ENCODE measurements at regions not wholly inside any gene's neighbourhood (a gene's known extent, or its start where the extent isn't known, plus 50 kb on each side); places are given as distances from the start of the nearest gene placed in this dataset.

DNA sequence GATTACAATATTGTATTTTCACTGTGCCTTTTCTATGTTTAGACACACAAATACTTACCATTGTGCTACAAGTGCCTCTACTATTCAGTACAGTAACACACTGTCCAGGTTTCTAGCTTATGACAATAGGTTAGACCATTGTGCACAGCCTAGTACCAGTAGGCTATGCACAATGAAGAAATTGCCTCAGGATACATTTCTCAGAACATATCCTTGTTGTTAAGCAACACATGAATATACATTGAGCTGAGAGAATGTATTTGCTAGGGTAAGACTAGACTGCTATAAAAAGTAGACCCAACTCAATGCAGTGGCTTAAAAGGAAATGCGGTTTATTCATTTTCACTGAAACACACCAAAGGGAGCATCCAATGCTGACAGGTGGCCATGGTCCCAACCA, 285.1 kb downstream of the HS3ST3A1 start:
- H3K36me3 Mint-ChIP-seq (ENCODE audit: low read depth), result no peaks in the 10 kb centered on the region
- no peak overlapping the region for H3K4me3 ChIP-seq
- H3K79me2 ChIP-seq (replicated peaks; ENCODE audit: insufficient read depth), result no peaks in the 10 kb centered on the region
- no peak overlapping the region for H2AFZ ChIP-seq
- no peak for DNase-seq (ENCODE audit: low spot score)
- no peak overlapping the region for H3K27ac Mint-ChIP-seq
- H3K27me3 ChIP-seq (ENCODE audit: insufficient read depth), result no peaks in the 10 kb centered on the region
- H3K27ac ChIP-seq (ENCODE audit: low read depth), result no peak overlapping the region
- peaks cover 3% of the 10 kb centered on the region for H3K27me3 Mint-ChIP-seq (ENCODE audit: insufficient read depth, low read depth, poor library complexity)
- H3K36me3 ChIP-seq (ENCODE audit: insufficient read depth), result no peaks in the 10 kb centered on the region
- H4K20me1 ChIP-seq (replicated peaks; ENCODE audit: insufficient read depth), result no peaks in the 10 kb centered on the region
- no peak overlapping the region for H3K4me2 ChIP-seq
- ATAC-seq, result no peak
- no peaks in the 10 kb centered on the region for H3F3A ChIP-seq (replicated peaks; ENCODE audit: low read depth)
- no peaks in the 10 kb centered on the region for H3K9me3 Mint-ChIP-seq
- no peak overlapping the region for H3K4me3 Mint-ChIP-seq
- H3K4me1 ChIP-seq (ENCODE audit: insufficient read depth), result peaks cover 9% of the 10 kb centered on the region; the same call in 1 of the 2 replicates
- peaks cover 9% of the 10 kb centered on the region for H3K4me1 Mint-ChIP-seq
- peaks cover 9% of the 10 kb centered on the region; the same call in 1 of the 2 replicates for H3K9me2 ChIP-seq (ENCODE audit: insufficient read depth)
- TF ChIP-seq, protein P1, sequence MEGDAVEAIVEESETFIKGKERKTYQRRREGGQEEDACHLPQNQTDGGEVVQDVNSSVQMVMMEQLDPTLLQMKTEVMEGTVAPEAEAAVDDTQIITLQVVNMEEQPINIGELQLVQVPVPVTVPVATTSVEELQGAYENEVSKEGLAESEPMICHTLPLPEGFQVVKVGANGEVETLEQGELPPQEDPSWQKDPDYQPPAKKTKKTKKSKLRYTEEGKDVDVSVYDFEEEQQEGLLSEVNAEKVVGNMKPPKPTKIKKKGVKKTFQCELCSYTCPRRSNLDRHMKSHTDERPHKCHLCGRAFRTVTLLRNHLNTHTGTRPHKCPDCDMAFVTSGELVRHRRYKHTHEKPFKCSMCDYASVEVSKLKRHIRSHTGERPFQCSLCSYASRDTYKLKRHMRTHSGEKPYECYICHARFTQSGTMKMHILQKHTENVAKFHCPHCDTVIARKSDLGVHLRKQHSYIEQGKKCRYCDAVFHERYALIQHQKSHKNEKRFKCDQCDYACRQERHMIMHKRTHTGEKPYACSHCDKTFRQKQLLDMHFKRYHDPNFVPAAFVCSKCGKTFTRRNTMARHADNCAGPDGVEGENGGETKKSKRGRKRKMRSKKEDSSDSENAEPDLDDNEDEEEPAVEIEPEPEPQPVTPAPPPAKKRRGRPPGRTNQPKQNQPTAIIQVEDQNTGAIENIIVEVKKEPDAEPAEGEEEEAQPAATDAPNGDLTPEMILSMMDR (conservative IDR thresholded peaks at IDR 0.05; ENCODE audit: low read depth in 2 of 2), result no peak
- no peak for TF ChIP-seq EZH2 (IDR thresholded peaks at IDR 0.05; ENCODE audit: low read depth, unreplicated experiment)
- TF ChIP-seq, protein P2, sequence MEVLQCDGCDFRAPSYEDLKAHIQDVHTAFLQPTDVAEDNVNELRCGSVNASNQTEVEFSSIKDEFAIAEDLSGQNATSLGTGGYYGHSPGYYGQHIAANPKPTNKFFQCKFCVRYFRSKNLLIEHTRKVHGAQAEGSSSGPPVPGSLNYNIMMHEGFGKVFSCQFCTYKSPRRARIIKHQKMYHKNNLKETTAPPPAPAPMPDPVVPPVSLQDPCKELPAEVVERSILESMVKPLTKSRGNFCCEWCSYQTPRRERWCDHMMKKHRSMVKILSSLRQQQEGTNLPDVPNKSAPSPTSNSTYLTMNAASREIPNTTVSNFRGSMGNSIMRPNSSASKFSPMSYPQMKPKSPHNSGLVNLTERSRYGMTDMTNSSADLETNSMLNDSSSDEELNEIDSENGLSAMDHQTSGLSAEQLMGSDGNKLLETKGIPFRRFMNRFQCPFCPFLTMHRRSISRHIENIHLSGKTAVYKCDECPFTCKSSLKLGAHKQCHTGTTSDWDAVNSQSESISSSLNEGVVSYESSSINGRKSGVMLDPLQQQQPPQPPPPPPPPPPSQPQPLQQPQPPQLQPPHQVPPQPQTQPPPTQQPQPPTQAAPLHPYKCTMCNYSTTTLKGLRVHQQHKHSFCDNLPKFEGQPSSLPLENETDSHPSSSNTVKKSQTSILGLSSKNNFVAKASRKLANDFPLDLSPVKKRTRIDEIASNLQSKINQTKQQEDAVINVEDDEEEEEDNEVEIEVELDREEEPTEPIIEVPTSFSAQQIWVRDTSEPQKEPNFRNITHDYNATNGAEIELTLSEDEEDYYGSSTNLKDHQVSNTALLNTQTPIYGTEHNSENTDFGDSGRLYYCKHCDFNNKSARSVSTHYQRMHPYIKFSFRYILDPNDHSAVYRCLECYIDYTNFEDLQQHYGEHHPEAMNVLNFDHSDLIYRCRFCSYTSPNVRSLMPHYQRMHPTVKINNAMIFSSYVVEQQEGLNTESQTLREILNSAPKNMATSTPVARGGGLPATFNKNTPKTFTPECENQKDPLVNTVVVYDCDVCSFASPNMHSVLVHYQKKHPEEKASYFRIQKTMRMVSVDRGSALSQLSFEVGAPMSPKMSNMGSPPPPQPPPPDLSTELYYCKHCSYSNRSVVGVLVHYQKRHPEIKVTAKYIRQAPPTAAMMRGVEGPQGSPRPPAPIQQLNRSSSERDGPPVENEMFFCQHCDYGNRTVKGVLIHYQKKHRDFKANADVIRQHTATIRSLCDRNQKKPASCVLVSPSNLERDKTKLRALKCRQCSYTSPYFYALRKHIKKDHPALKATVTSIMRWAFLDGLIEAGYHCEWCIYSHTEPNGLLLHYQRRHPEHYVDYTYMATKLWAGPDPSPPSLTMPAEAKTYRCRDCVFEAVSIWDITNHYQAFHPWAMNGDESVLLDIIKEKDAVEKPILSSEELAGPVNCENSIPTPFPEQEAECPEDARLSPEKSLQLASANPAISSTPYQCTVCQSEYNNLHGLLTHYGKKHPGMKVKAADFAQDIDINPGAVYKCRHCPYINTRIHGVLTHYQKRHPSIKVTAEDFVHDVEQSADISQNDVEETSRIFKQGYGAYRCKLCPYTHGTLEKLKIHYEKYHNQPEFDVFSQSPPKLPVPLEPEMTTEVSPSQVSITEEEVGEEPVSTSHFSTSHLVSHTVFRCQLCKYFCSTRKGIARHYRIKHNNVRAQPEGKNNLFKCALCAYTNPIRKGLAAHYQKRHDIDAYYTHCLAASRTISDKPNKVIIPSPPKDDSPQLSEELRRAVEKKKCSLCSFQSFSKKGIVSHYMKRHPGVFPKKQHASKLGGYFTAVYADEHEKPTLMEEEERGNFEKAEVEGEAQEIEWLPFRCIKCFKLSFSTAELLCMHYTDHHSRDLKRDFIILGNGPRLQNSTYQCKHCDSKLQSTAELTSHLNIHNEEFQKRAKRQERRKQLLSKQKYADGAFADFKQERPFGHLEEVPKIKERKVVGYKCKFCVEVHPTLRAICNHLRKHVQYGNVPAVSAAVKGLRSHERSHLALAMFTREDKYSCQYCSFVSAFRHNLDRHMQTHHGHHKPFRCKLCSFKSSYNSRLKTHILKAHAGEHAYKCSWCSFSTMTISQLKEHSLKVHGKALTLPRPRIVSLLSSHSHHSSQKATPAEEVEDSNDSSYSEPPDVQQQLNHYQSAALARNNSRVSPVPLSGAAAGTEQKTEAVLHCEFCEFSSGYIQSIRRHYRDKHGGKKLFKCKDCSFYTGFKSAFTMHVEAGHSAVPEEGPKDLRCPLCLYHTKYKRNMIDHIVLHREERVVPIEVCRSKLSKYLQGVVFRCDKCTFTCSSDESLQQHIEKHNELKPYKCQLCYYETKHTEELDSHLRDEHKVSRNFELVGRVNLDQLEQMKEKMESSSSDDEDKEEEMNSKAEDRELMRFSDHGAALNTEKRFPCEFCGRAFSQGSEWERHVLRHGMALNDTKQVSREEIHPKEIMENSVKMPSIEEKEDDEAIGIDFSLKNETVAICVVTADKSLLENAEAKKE (CRISPR knock-in tag; IDR thresholded peaks at IDR 0.05), result no peak
- TF ChIP-seq ZNF331 (CRISPR knock-in tag; IDR thresholded peaks at IDR 0.05; ENCODE audit: low read depth), result no peak
- no peak for TF ChIP-seq CREB1 (CRISPR knock-in tag; IDR thresholded peaks at IDR 0.05; ENCODE audit: low read depth)
- TF ChIP-seq NANOG (IDR thresholded peaks at IDR 0.05; ENCODE audit: borderline replicate concordance), result no peak
- no peak for TF ChIP-seq JUNB (IDR thresholded peaks at IDR 0.05; ENCODE audit: unreplicated experiment)
- TF ChIP-seq EZH2phosphoT487 (IDR thresholded peaks at IDR 0.05; ENCODE audit: unreplicated experiment), result no peak
- TF ChIP-seq, protein P3, sequence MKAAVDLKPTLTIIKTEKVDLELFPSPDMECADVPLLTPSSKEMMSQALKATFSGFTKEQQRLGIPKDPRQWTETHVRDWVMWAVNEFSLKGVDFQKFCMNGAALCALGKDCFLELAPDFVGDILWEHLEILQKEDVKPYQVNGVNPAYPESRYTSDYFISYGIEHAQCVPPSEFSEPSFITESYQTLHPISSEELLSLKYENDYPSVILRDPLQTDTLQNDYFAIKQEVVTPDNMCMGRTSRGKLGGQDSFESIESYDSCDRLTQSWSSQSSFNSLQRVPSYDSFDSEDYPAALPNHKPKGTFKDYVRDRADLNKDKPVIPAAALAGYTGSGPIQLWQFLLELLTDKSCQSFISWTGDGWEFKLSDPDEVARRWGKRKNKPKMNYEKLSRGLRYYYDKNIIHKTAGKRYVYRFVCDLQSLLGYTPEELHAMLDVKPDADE (IDR thresholded peaks at IDR 0.05), result no peak
- TF ChIP-seq ZNF114 (CRISPR knock-in tag; IDR thresholded peaks at IDR 0.05), result no peak
- no peak for TF ChIP-seq STAT1 (IDR thresholded peaks at IDR 0.05; ENCODE audit: unreplicated experiment)
- no peak for TF ChIP-seq POLR2AphosphoS5 (IDR thresholded peaks at IDR 0.05; ENCODE audit: low read depth)
